K562 (cell line): ENCODE measurements at regions not wholly inside any gene's neighbourhood (a gene's known extent, or its start where the extent isn't known, plus 50 kb on each side); places are given as distances from the start of the nearest gene placed in this dataset.

Experiments
- CBFA2T2 ChIP-seq: fragments of 450-650 bp; conservative IDR thresholded peaks from 2 replicates; pipeline ENCODE4 v1.6.1; 2017; ENCODE audit warnings: mild to moderate bottlenecking
- CBFA2T3 ChIP-seq: fragments of 450-650 bp; IDR thresholded peaks from 2 replicates; pipeline ENCODE4 v1.6.1; 2017
- CHD7 ChIP-seq: fragments of 200-600 bp; sonication (generic); IDR thresholded peaks from one replicate; pipeline ENCODE4 v1.6.1; 2012; ENCODE audit warnings: mild to moderate bottlenecking, low read depth, low read length, inconsistent platforms
- E2F6 ChIP-seq, 2 experiments: IDR thresholded peaks; 2 replicates each; pipeline ENCODE4 v1.6.1; 2011; ENCODE audit warnings: borderline replicate concordance in 1 of 2, control low read depth in 1 of 2, low read depth in 1 of 2, low read length in 1 of 2, mild to moderate bottlenecking in 1 of 2, mixed read lengths in 1 of 2, moderate library complexity in 1 of 2; ENCODE audit not compliant: insufficient read depth in 1 of 2, insufficient read length in 1 of 2, poor library complexity in 1 of 2, severe bottlenecking in 1 of 2; ENCODE audit errors: extremely low read depth in 1 of 2
- ETS2 ChIP-seq: IDR thresholded peaks from 2 replicates; pipeline ENCODE4 v1.6.1; 2016; ENCODE audit warnings: borderline replicate concordance, missing genetic modification characterization, mild to moderate bottlenecking, moderate library complexity, missing compliant biosample characterization; ENCODE audit not compliant: poor library complexity, severe bottlenecking
- ILK ChIP-seq: fragments of 450-650 bp; IDR thresholded peaks from 2 replicates; pipeline ENCODE4 v1.6.1; 2016; ENCODE audit warnings: missing genetic modification characterization, low read depth, mild to moderate bottlenecking, missing compliant biosample characterization, moderate library complexity, borderline replicate concordance
- KHSRP ChIP-seq: fragments of 450-650 bp; IDR thresholded peaks from 2 replicates; pipeline ENCODE4 v1.6.1; 2017
- SOX6 ChIP-seq: fragments of 450-650 bp; IDR thresholded peaks from 2 replicates; pipeline ENCODE4 v1.6.1; 2014; ENCODE audit warnings: mild to moderate bottlenecking
- TAL1 ChIP-seq: fragments of 450-650 bp; IDR thresholded peaks from 2 replicates; pipeline ENCODE4 v1.6.1; 2016; ENCODE audit warnings: mild to moderate bottlenecking
- TEAD4 ChIP-seq, 2 experiments: sonication (generic) in 1 of 2; formaldehyde crosslinking in 1 of 2; IDR thresholded peaks; 2 replicates each; pipeline versions ENCODE4 v1.6.1 to v1.8.0; 2012 to 2022; ENCODE audit warnings: borderline replicate concordance in 1 of 2, inconsistent platforms in 1 of 2, low read length in 1 of 2, mild to moderate bottlenecking in 1 of 2, missing genetic modification reagents in 1 of 2
- ZNF395 ChIP-seq: fragments of 200-800 bp; sonication (Bioruptor generic); IDR thresholded peaks from 2 replicates; pipeline ENCODE4 v1.6.1; 2017; ENCODE audit warnings: missing genetic modification characterization, missing compliant biosample characterization
- ZNF551 ChIP-seq: fragments of 250-450 bp; sonication (Bioruptor Pico); IDR thresholded peaks from 2 replicates; pipeline ENCODE4 v1.5.0; 2021; ENCODE audit warnings: mild to moderate bottlenecking, moderate library complexity
- ZNF707 ChIP-seq: fragments of 250-450 bp; sonication (Bioruptor Pico); conservative IDR thresholded peaks from 2 replicates; pipeline ENCODE4 v1.8.0; 2022; ENCODE audit warnings: inconsistent platforms, mild to moderate bottlenecking, moderate library complexity

- TF ChIP-seq CHD7, result no peak
- no peak for TF ChIP-seq ETS2
- no peak for TF ChIP-seq E2F6 (IDR thresholded peaks at IDR 0.05; ENCODE audit: borderline replicate concordance in 1 of 2, extremely low read depth in 1 of 2, insufficient read depth in 1 of 2, insufficient read length in 1 of 2, low read depth in 1 of 2, low read length in 1 of 2, poor library complexity in 1 of 2, severe bottlenecking in 1 of 2)
- 0 out of 2 replicates have a peak, but pooled peaks have one; percentile 6 for TF ChIP-seq TAL1
- TF ChIP-seq TEAD4 (IDR thresholded peaks at IDR 0.05; ENCODE audit: low read length), result peak; percentile 62; the same call in 1 of the 2 replicates
- no peak for TF ChIP-seq TEAD4 (CRISPR knock-in tag; IDR thresholded peaks at IDR 0.05; ENCODE audit: borderline replicate concordance)
- TF ChIP-seq ZNF551 (CRISPR knock-in tag), result no peak
- TF ChIP-seq KHSRP, result no peak
- TF ChIP-seq SOX6, result 0 out of 2 replicates have a peak, but pooled peaks have one; percentile 6
- TF ChIP-seq ILK (tag), result no peak
- peak; percentile 33; the same call in 1 of the 2 replicates for TF ChIP-seq CBFA2T2
- TF ChIP-seq ZNF707, result no peak
- no peak for TF ChIP-seq ZNF395 (CRISPR knock-in tag)
- TF ChIP-seq CBFA2T3, result peak; percentile 70
These were observed 253.1 kb upstream of the BTG1 start (continued) for GRCh38 chr12:92398565-92399309.
